ENCODE measurements at regions not wholly inside any gene's neighbourhood (a gene's known extent, or its start where the extent isn't known, plus 50 kb on each side); places are given as distances from the start of the nearest gene placed in this dataset.

GRCh38 chr12:66877925-66878324, 199.0 kb upstream of the GRIP1 start:
- in situ Hi-C loops (cut with MboI): no loop called here
- no peaks in the 10 kb centered on the region for H3K9me3 ChIP-seq (replicated peaks; ENCODE audit: control insufficient read depth, insufficient read depth, low read depth, low read length)
- FAIRE-seq (no peak), DNase-seq (ENCODE audit: extremely low read depth in 1 of 4, low spot score in 3 of 4) (no peak), ATAC-seq (no peak)
- TF ChIP-seq C11orf30 (IDR thresholded peaks at IDR 0.05; ENCODE audit: low read depth) (no peak), USF1 (CRISPR knock-in tag; IDR thresholded peaks at IDR 0.05) (no peak), HMGXB4 (CRISPR knock-in tag; IDR thresholded peaks at IDR 0.05) (no peak), BACH1 (tag; IDR thresholded peaks at IDR 0.05) (no peak), ZNF444 (CRISPR knock-in tag; IDR thresholded peaks at IDR 0.05) (no peak), RAD21 (CRISPR knock-in tag; conservative IDR thresholded peaks at IDR 0.05 in 1 of 2, IDR thresholded peaks at IDR 0.05 in 1 of 2) (no peak), RBM39 (optimal IDR thresholded peaks at IDR 0.05; ENCODE audit: low read depth, low read length) (no peak), NFIX (CRISPR knock-in tag; IDR thresholded peaks at IDR 0.05; ENCODE audit: low read depth) (no peak), ZNF311 (CRISPR knock-in tag; IDR thresholded peaks at IDR 0.05) (no peak), HBP1 (CRISPR knock-in tag; IDR thresholded peaks at IDR 0.05) (no peak), KAT8 (IDR thresholded peaks at IDR 0.05; ENCODE audit: low read depth) (no peak), MBD2 (IDR thresholded peaks at IDR 0.05; ENCODE audit: borderline replicate concordance, low read depth) (no peak), KAT2B (IDR thresholded peaks at IDR 0.05; ENCODE audit: low read depth, low read length) (no peak), CTCFL (IDR thresholded peaks at IDR 0.05; ENCODE audit: borderline replicate concordance, insufficient read depth, low read depth, low read length, poor library complexity, severe bottlenecking) (no peak), SIN3B (IDR thresholded peaks at IDR 0.05; ENCODE audit: low read depth) (no peak), WHSC1 (IDR thresholded peaks at IDR 0.05; ENCODE audit: low read length) (no peak), HNRNPK (IDR thresholded peaks at IDR 0.05; ENCODE audit: low read depth, low read length, poor library complexity, severe bottlenecking) (no peak), YBX1 (IDR thresholded peaks at IDR 0.05) (no peak), FIP1L1 (IDR thresholded peaks at IDR 0.05; ENCODE audit: low read depth, low read length, poor library complexity, severe bottlenecking) (no peak)
- H3K4me3 ChIP-seq: no peak overlapping the region
- intact Hi-C loops (cut with micrococcal nuclease): no loop called here
- CTCF ChIA-PET (ENCODE audit: low intra/inter-chr PET ratio): no interaction called here
- H4K20me1 ChIP-seq (replicated peaks; ENCODE audit: control insufficient read depth, insufficient read depth, low read length): no peaks in the 10 kb centered on the region
- H3K27me3 ChIP-seq (ENCODE audit: control insufficient read depth in 2 of 2, insufficient read depth in 2 of 2, low read length in 2 of 2): no peaks in the 10 kb centered on the region
- no peak overlapping the region for H3K4me2 ChIP-seq (ENCODE audit: insufficient read depth, low read length)
- no TSS peak for BruUV-seq (replicated peaks)
- H3K79me2 ChIP-seq (ENCODE audit: control insufficient read depth, insufficient read depth, low read length): no peaks in the 10 kb centered on the region
- no peak overlapping the region for H3K27ac ChIP-seq (ENCODE audit: extremely low read depth, low read depth, low read length)
- POLR2A ChIA-PET: no interaction called here
- no peak overlapping the region for H3K9ac ChIP-seq (ENCODE audit: insufficient read depth in 1 of 2, low read depth in 2 of 2, low read length in 2 of 2)
- H3K9me1 ChIP-seq (ENCODE audit: control insufficient read depth, insufficient read depth, low read length): no peaks in the 10 kb centered on the region
- H2AFZ ChIP-seq (ENCODE audit: low read depth, low read length): no peak overlapping the region
- H3K4me1 ChIP-seq (replicated peaks in 1 of 2; ENCODE audit: control insufficient read depth in 2 of 2, insufficient read depth in 2 of 2, low read length in 2 of 2): no peaks in the 10 kb centered on the region
- H3K36me3 ChIP-seq (ENCODE audit: control insufficient read depth, insufficient read depth, low read length): no peaks in the 10 kb centered on the region

Measured in K562 (cell line).